ENCODE measurements at regions not wholly inside any gene's neighbourhood (a gene's known extent, or its start where the extent isn't known, plus 50 kb on each side); places are given as distances from the start of the nearest gene placed in this dataset.

DNA sequence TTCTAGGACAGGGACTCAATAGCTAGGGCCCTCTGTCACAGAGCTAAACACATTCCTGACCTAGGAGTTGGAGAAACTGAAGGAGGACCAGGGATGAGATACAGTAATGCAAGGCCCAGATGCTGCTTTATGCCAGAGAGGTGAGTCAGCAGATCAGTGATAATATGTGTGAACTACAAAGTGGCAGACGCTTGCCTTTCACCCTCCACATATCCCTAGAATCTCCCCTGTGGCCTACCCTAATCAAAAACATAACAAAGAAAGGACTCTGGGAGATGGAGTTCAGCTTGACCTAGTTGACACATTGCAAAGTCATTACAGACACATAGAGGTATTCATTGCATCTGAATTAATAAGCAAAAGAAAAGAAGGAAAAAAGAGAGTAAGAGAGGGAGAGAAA is 417.6 kb upstream of the DYNLRB2 start:
- no peaks in the 10 kb centered on the region for H3K36me3 ChIP-seq (ENCODE audit: control insufficient read depth in 3 of 3, insufficient read depth in 3 of 3, low read length in 3 of 3)
- peaks cover 0 to 4% (median 0%) of the 10 kb centered on the region in 3 donors for H3K4me1 ChIP-seq (ENCODE audit: control insufficient read depth in 3 of 3, insufficient read depth in 3 of 3, low read length in 3 of 3)
- no peaks in the 10 kb centered on the region for H3K27me3 ChIP-seq (ENCODE audit: control insufficient read depth in 3 of 3, insufficient read depth in 3 of 3, low read length in 3 of 3)

DNA sequence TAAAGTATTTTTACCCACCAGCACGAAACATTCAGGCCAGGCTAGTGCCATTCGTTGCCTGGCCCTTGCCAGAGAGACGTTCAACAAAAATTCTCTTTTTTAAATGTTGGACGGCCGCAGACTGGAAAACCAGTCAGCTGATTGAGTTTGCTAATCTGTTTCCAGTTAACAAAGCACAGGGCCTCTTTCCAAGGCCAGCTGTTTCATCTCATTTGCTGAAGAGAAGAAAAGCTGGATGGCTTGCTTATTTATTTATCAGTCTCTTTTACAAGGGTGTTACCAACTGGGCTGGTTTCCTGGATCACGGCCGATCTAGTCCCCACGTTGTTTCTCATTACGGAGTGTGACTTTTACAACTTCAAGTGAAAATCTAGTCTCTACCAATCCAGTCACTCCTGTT is 418.7 kb upstream of the DYNLRB2 start:
- Histone ChIP-seq H3K36me3 (ENCODE audit: control insufficient read depth in 3 of 3, insufficient read depth in 3 of 3, low read length in 3 of 3) (no peaks in the 10 kb centered on the region), H3K27ac (ENCODE audit: low read depth, low read length) (no peak overlapping the region), H3K4me1 (ENCODE audit: control insufficient read depth in 3 of 3, insufficient read depth in 3 of 3, low read length in 3 of 3) (peaks cover 0 to 4% (median 0%) of the 10 kb centered on the region in 3 donors), H3K27me3 (ENCODE audit: control insufficient read depth in 3 of 3, insufficient read depth in 3 of 3, low read length in 3 of 3) (no peaks in the 10 kb centered on the region), H3K9ac (ENCODE audit: low read depth in 1 of 3, low read length in 3 of 3) (no peak overlapping the region), H3K9me3 (ENCODE audit: control insufficient read depth in 3 of 3, low read length in 3 of 3) (no peaks in the 10 kb centered on the region), H3K4me3 (ENCODE audit: low read length in 3 of 3) (no peak overlapping the region)

More for the DNA sequence above, 417.6 kb upstream of the DYNLRB2 start:
- Histone ChIP-seq H3K4me3 (ENCODE audit: low read length in 3 of 3) (no peak overlapping the region), H3K9me3 (ENCODE audit: control insufficient read depth in 3 of 3, low read length in 3 of 3) (no peaks in the 10 kb centered on the region), H3K9ac (ENCODE audit: low read depth in 1 of 3, low read length in 3 of 3) (no peak overlapping the region), H3K27ac (ENCODE audit: low read depth, low read length) (no peak overlapping the region)

DNA sequence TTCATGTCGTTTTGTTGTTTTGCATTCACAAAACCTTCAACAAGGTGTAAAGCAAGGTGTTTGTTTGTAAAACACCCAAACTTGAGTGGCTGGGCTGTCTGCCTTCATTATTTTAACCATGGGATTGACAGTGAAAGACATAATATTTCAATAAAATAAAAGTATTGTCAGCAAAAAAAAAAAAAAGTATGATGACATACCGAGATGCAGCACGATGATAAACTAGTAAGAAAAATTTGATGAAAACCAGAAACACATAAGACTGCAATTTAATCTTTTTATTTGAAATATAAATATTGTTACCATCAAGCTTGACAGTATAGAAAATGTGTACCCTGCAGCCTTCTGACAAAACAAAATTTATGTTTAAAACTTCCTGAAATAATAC is 419.3 kb upstream of the DYNLRB2 start:
- H3K27me3 ChIP-seq (ENCODE audit: control insufficient read depth in 3 of 3, insufficient read depth in 3 of 3, low read length in 3 of 3) = no peaks in the 10 kb centered on the region
- H3K27ac ChIP-seq (ENCODE audit: low read depth, low read length) = no peak overlapping the region
- no peak overlapping the region for H3K9ac ChIP-seq (ENCODE audit: low read depth in 1 of 3, low read length in 3 of 3)

DNA sequence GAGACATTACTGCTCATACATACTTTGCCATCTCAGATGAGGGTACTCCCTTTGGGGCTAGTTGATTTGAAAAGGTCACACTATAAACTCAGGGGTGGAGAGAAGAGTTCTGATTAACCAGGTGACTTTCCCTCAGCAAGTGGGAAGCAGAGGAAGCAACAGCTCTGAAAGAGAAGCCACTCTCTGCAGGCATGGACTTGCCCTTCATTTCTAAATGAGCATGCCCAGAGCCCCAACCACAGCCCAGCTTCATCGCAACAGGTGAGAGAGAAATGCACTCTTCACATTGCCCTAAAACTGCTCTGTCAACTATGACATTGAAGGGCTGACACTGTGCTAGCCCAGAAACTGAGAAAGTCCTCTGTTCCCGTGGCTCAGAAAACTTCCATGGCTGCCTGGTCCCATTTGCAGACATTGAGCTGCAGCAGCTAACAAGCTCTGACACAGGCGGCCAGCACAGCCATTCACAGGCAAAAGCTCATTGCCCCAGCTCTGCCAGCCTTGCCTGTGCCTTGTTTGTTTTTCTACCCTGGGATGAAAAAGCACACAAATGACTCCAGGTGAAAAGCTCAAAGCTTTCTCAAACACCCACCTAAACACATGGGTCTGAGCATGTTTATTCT is 419.8 kb upstream of the DYNLRB2 start:
- Histone ChIP-seq H3K9me3 (ENCODE audit: control insufficient read depth in 3 of 3, low read length in 3 of 3) (no peaks in the 10 kb centered on the region), H3K27me3 (ENCODE audit: control insufficient read depth in 3 of 3, insufficient read depth in 3 of 3, low read length in 3 of 3) (no peaks in the 10 kb centered on the region), H3K27ac (ENCODE audit: low read depth, low read length) (no peak overlapping the region), H3K36me3 (ENCODE audit: control insufficient read depth in 3 of 3, insufficient read depth in 3 of 3, low read length in 3 of 3) (no peaks in the 10 kb centered on the region), H3K9ac (ENCODE audit: low read depth in 1 of 3, low read length in 3 of 3) (no peak overlapping the region), H3K4me1 (ENCODE audit: control insufficient read depth in 3 of 3, insufficient read depth in 3 of 3, low read length in 3 of 3) (peaks cover 0 to 4% (median 0%) of the 10 kb centered on the region in 3 donors), H3K4me3 (ENCODE audit: low read length in 3 of 3) (no peak overlapping the region)

More for the DNA sequence above, 419.3 kb upstream of the DYNLRB2 start:
- Histone ChIP-seq H3K4me1 (ENCODE audit: control insufficient read depth in 3 of 3, insufficient read depth in 3 of 3, low read length in 3 of 3) (peaks cover 0 to 4% (median 0%) of the 10 kb centered on the region in 3 donors), H3K36me3 (ENCODE audit: control insufficient read depth in 3 of 3, insufficient read depth in 3 of 3, low read length in 3 of 3) (no peaks in the 10 kb centered on the region), H3K9me3 (ENCODE audit: control insufficient read depth in 3 of 3, low read length in 3 of 3) (no peaks in the 10 kb centered on the region), H3K4me3 (ENCODE audit: low read length in 3 of 3) (no peak overlapping the region)

DNA sequence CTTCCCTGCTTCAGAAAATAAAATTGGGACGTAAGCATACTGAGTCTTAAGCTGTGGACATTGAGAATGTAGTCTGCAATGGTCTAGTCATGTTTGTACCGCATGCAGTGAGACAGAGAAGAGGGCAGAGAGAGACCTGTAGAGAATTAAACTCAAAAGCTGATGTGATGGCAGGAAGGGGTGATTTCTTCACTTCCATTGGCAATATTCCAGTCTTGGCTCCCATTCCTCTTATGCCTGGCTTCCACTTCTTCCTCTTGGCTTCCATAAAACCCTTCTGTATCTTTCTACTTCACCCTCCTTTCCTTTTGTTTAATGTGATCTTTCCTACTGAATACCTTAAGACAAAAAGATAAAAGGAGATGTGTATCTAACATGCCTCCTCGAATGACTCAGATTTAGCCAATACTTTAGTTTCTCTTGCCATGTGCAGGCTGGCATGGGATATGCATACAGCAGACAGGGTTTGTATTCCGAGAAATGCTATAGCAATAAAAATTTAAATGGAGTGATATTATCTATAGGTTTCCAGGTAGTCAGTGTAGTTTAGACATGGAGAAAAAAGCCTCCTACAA is 423.1 kb upstream of the DYNLRB2 start:
- no peaks in the 10 kb centered on the region for H3K27me3 ChIP-seq (ENCODE audit: control insufficient read depth in 3 of 3, insufficient read depth in 3 of 3, low read length in 3 of 3)
- H3K9me3 ChIP-seq (ENCODE audit: control insufficient read depth in 3 of 3, low read length in 3 of 3) = no peaks in the 10 kb centered on the region
- H3K9ac ChIP-seq (ENCODE audit: low read depth in 1 of 3, low read length in 3 of 3) = no peak overlapping the region
- no peak overlapping the region for H3K27ac ChIP-seq (ENCODE audit: low read depth, low read length)
- no peaks in the 10 kb centered on the region for H3K36me3 ChIP-seq (ENCODE audit: control insufficient read depth in 3 of 3, insufficient read depth in 3 of 3, low read length in 3 of 3)
- H3K4me1 ChIP-seq (ENCODE audit: control insufficient read depth in 3 of 3, insufficient read depth in 3 of 3, low read length in 3 of 3) = no peaks in the 10 kb centered on the region
- H3K4me3 ChIP-seq (ENCODE audit: low read length in 3 of 3) = no peak overlapping the region

DNA sequence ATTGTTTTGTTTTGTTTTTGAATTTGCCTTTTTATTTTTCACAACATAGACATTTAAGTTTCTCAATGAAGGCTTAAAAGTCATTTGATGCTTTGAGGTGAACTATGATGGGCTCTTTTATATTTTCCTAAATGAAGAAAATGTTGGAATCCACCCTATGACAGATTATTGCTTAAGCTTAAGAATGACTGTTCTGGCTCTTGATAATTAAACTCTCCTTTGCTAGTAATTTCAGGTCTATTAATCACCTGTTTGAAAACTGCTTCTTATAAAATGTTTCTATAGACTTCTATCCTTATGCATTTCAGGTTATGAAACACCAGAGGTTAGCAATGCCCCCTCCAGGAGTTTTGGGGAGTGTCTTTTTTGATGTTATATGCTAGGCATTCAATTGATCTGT is 424.1 kb upstream of the DYNLRB2 start:
- Histone ChIP-seq H3K4me3 (ENCODE audit: low read length in 3 of 3) (no peak overlapping the region), H3K9ac (ENCODE audit: low read depth in 1 of 3, low read length in 3 of 3) (no peak overlapping the region), H3K36me3 (ENCODE audit: control insufficient read depth in 3 of 3, insufficient read depth in 3 of 3, low read length in 3 of 3) (no peaks in the 10 kb centered on the region), H3K27ac (ENCODE audit: low read depth, low read length) (no peak overlapping the region), H3K9me3 (ENCODE audit: control insufficient read depth in 3 of 3, low read length in 3 of 3) (no peaks in the 10 kb centered on the region), H3K27me3 (ENCODE audit: control insufficient read depth in 3 of 3, insufficient read depth in 3 of 3, low read length in 3 of 3) (no peaks in the 10 kb centered on the region), H3K4me1 (ENCODE audit: control insufficient read depth in 3 of 3, insufficient read depth in 3 of 3, low read length in 3 of 3) (no peaks in the 10 kb centered on the region)

DNA sequence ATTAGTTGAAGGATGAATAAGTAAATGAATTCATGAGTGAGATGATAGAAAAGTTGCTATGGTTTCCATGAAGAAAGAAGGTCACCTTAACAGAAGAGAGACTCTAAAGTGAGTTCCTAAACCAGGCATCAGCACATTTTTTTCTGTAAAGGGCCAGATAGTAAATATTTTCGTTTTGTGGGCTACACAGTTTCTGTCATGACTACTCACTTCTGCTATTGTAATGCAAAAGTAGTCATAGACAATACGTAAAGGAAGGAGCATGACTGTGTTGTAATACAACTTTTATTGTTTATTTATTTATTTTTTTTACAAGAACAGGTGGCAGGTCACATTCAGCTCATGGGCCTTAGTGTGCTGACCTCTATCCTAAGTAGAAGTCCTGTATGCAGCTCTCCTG is 426.1 kb upstream of the DYNLRB2 start:
- no peak overlapping the region for H3K27ac ChIP-seq (ENCODE audit: low read depth, low read length)
- H3K4me1 ChIP-seq (ENCODE audit: control insufficient read depth in 3 of 3, insufficient read depth in 3 of 3, low read length in 3 of 3) = no peaks in the 10 kb centered on the region
- no peaks in the 10 kb centered on the region for H3K36me3 ChIP-seq (ENCODE audit: control insufficient read depth in 3 of 3, insufficient read depth in 3 of 3, low read length in 3 of 3)
- H3K27me3 ChIP-seq (ENCODE audit: control insufficient read depth in 3 of 3, insufficient read depth in 3 of 3, low read length in 3 of 3) = no peaks in the 10 kb centered on the region
- no peak overlapping the region for H3K9ac ChIP-seq (ENCODE audit: low read depth in 1 of 3, low read length in 3 of 3)
- H3K4me3 ChIP-seq (ENCODE audit: low read length in 3 of 3) = no peak overlapping the region
- no peaks in the 10 kb centered on the region for H3K9me3 ChIP-seq (ENCODE audit: control insufficient read depth in 3 of 3, low read length in 3 of 3)

DNA sequence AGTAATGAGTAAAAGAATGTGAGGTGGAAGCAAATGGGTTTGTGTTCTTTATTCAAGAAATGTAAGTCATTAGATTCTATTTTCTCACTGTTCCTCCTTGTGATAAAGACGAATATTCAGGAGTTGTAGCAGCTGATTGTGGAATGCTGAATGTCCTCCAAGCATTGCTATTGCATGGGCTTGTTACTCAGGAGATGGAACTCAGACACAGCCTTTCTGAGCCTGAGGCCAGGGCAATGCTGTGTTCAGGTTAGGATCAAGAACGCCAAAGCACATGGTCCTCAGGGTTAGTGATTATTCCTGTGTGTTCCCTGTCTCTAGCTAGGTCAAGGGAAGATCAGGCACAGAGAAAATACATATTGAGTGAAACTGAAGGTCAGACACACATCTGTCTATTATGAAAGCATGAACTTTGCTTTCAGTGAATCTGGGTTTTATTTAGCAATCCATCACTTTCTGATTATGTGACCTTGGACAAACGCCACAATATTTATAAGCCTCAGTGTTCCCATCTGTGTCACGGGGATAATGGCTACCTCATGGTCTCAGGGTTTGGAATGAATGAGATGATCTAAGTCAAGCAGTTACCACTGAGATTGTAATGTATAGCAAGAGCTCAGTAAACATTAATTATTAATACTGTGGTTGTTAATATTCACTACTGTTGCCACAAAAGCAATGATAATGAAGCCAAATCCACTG is 426.8 kb upstream of the DYNLRB2 start:
- no peak overlapping the region for H3K27ac ChIP-seq (ENCODE audit: low read depth, low read length)
- no peak overlapping the region for H3K9ac ChIP-seq (ENCODE audit: low read depth in 1 of 3, low read length in 3 of 3)
- H3K4me1 ChIP-seq (ENCODE audit: control insufficient read depth in 3 of 3, insufficient read depth in 3 of 3, low read length in 3 of 3) = no peaks in the 10 kb centered on the region
- H3K4me3 ChIP-seq (ENCODE audit: low read length in 3 of 3) = no peak overlapping the region
- no peaks in the 10 kb centered on the region for H3K9me3 ChIP-seq (ENCODE audit: control insufficient read depth in 3 of 3, low read length in 3 of 3)
- H3K36me3 ChIP-seq (ENCODE audit: control insufficient read depth in 3 of 3, insufficient read depth in 3 of 3, low read length in 3 of 3) = no peaks in the 10 kb centered on the region
- H3K27me3 ChIP-seq (ENCODE audit: control insufficient read depth in 3 of 3, insufficient read depth in 3 of 3, low read length in 3 of 3) = no peaks in the 10 kb centered on the region

DNA sequence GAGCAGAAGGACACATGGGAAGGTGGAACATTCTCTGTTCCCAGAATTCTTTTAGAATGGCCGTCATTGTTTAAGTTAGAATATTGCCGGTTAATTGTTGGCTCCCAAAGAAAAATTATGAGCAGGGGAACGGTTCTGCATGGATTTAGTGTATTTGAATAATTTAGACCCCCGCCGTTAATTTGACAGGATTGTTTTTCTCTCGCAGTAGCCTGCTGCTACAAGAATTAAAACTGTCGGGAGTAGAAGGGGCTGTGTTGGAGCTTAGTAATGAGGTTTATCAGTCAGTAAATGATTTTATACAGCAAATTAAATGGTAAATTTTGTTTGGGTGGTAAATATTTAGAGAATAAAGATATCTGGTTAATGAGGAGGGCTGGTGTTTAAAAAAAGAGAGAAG is 431.2 kb upstream of the DYNLRB2 start:
- no peak overlapping the region for H3K9ac ChIP-seq (ENCODE audit: low read depth in 1 of 3, low read length in 3 of 3)
- H3K4me1 ChIP-seq (ENCODE audit: control insufficient read depth in 3 of 3, insufficient read depth in 3 of 3, low read length in 3 of 3) = no peaks in the 10 kb centered on the region
- H3K27ac ChIP-seq (ENCODE audit: low read depth, low read length) = no peak overlapping the region
- no peak overlapping the region for H3K4me3 ChIP-seq (ENCODE audit: low read length in 3 of 3)
- no peaks in the 10 kb centered on the region for H3K27me3 ChIP-seq (ENCODE audit: control insufficient read depth in 3 of 3, insufficient read depth in 3 of 3, low read length in 3 of 3)
- no peaks in the 10 kb centered on the region for H3K9me3 ChIP-seq (ENCODE audit: control insufficient read depth in 3 of 3, low read length in 3 of 3)
- H3K36me3 ChIP-seq (ENCODE audit: control insufficient read depth in 3 of 3, insufficient read depth in 3 of 3, low read length in 3 of 3) = no peaks in the 10 kb centered on the region

DNA sequence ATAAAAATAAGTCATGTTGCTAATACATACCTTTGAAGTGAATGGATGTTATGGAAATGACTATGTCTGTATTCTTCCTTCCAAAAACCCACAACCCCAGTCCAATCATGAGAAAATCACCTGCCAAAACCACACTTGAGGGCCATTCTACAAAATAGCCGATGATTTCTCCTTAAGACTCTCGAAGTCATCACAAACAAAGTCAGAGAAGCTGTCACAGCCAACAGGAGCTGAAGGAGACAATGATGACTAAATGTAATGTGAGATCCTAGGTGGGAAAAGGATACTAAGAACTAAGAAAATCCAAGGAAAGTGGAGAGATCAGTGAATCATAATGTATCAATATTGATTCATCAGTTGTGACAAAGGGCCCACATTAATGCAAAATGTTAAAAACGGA is 432.9 kb upstream of the DYNLRB2 start:
- Histone ChIP-seq H3K9me3 (ENCODE audit: control insufficient read depth in 3 of 3, low read length in 3 of 3) (no peaks in the 10 kb centered on the region), H3K27ac (ENCODE audit: low read depth, low read length) (no peak overlapping the region), H3K4me3 (ENCODE audit: low read length in 3 of 3) (no peak overlapping the region), H3K4me1 (ENCODE audit: control insufficient read depth in 3 of 3, insufficient read depth in 3 of 3, low read length in 3 of 3) (no peaks in the 10 kb centered on the region), H3K9ac (ENCODE audit: low read depth in 1 of 3, low read length in 3 of 3) (no peak overlapping the region), H3K27me3 (ENCODE audit: control insufficient read depth in 3 of 3, insufficient read depth in 3 of 3, low read length in 3 of 3) (no peaks in the 10 kb centered on the region), H3K36me3 (ENCODE audit: control insufficient read depth in 3 of 3, insufficient read depth in 3 of 3, low read length in 3 of 3) (no peaks in the 10 kb centered on the region)
